SK-N-SH (cell line): ENCODE measurements at regions not wholly inside any gene's neighbourhood (a gene's known extent, or its start where the extent isn't known, plus 50 kb on each side); places are given as distances from the start of the nearest gene placed in this dataset.

Experiments
- CTCF ChIA-PET: fragments of 300-600, 350-600 bp; formaldehyde crosslinking; extraction: SDS; loops from one replicate; lab custom pipeline; 2021; lab: Yijun Ruan, JAX
- POLR2A ChIA-PET: fragments of 350-600 bp; sonication (Branson Sonifier 250); formaldehyde crosslinking; extraction: SDS; loops from one replicate; lab custom pipeline; 2020; ENCODE audit warnings: antibody characterized with exemption, inconsistent platforms; lab: Yijun Ruan, JAX
- DNase-seq: peaks from one replicate; pipeline ENCODE4 v3.0.0; 2012
- H2AFZ ChIP-seq: fragments of 200-600 bp; sonication (generic); 2 replicates; pipeline ENCODE4 v1.8.1; 2016; ENCODE audit warnings: antibody characterized with exemption, mild to moderate bottlenecking, low read depth
- H3F3A ChIP-seq: fragments of 200-600 bp; sonication (generic); replicated peaks from 2 replicates; pipeline ENCODE3; 2016; ENCODE audit warnings: antibody characterized with exemption, mild to moderate bottlenecking; ENCODE audit not compliant: insufficient read depth
- H3K27ac ChIP-seq, 2 experiments: fragments of 200-500 bp in 1 of 2; fragments of 200-600 bp in 1 of 2; sonication (Bioruptor generic) in 1 of 2; sonication (generic), shearing (Covaris generic) in 1 of 2; 2 replicates each; pipeline versions ENCODE4 v1.5.1 to v1.6.1; 2014 to 2016; ENCODE audit warnings: low read depth in 2 of 2, inconsistent platforms in 1 of 2, low read length in 1 of 2, mild to moderate bottlenecking in 1 of 2, mixed read lengths in 1 of 2
- H3K27me3 ChIP-seq: fragments of 200-600 bp; sonication (generic), shearing (Covaris generic); 2 replicates; pipeline ENCODE4 v1.6.1; 2016; ENCODE audit warnings: mixed run types; ENCODE audit not compliant: insufficient read depth
- H3K36me3 ChIP-seq, 2 experiments: fragments of 200-500 bp in 1 of 2; fragments of 200-600 bp in 1 of 2; sonication (Bioruptor generic) in 1 of 2; sonication (generic) in 1 of 2; replicated peaks in 1 of 2; 2 replicates each; pipeline versions ENCODE3 to v1.5.1; 2014 to 2016; ENCODE audit warnings: low read length in 1 of 2, mild to moderate bottlenecking in 1 of 2; ENCODE audit not compliant: insufficient read depth in 2 of 2, control insufficient read depth in 1 of 2
- H3K4me1 ChIP-seq, 2 experiments: fragments of 200-500 bp in 1 of 2; fragments of 200-600 bp in 1 of 2; sonication (Bioruptor generic) in 1 of 2; sonication (generic), shearing (Covaris generic) in 1 of 2; 2 replicates each; pipeline versions ENCODE4 v1.5.1 to v1.6.1; 2014 to 2016; ENCODE audit warnings: low read depth in 1 of 2, low read length in 1 of 2, mixed run types in 1 of 2; ENCODE audit not compliant: insufficient read depth in 2 of 2, control insufficient read depth in 1 of 2
- H3K4me2 ChIP-seq: fragments of 200-600 bp; sonication (generic), shearing (Covaris generic); 2 replicates; pipeline ENCODE4 v1.6.1; 2017; ENCODE audit warnings: mixed run types
- H3K4me3 ChIP-seq, 2 experiments: fragments of 200-500 bp in 1 of 2; fragments of 200-600 bp in 1 of 2; sonication (Bioruptor generic) in 1 of 2; sonication (generic), shearing (Covaris generic) in 1 of 2; 2 replicates each; pipeline versions ENCODE4 v1.5.1 to v1.8.1; 2014 to 2016; ENCODE audit warnings: low read depth in 2 of 2, inconsistent platforms in 1 of 2, low read length in 1 of 2, mild to moderate bottlenecking in 1 of 2, mixed read lengths in 1 of 2, moderate library complexity in 1 of 2
- H3K79me2 ChIP-seq: fragments of 200-600 bp; sonication (generic); 2 replicates; pipeline ENCODE4 v1.8.1; 2017; ENCODE audit warnings: mild to moderate bottlenecking; ENCODE audit not compliant: insufficient read depth
- H3K9ac ChIP-seq: fragments of 200-600 bp; sonication (generic); 2 replicates; pipeline ENCODE4 v1.6.1; 2017; ENCODE audit warnings: mixed run types
- H3K9me2 ChIP-seq: fragments of 200-600 bp; sonication (generic); 2 replicates; pipeline ENCODE4 v1.6.1; 2017; ENCODE audit warnings: mixed run types
- H3K9me3 ChIP-seq: fragments of 200-600 bp; sonication (generic); 2 replicates; pipeline ENCODE4 v1.6.1; 2017; ENCODE audit warnings: mixed run types, mild to moderate bottlenecking, moderate library complexity
- H4K20me1 ChIP-seq: fragments of 200-600 bp; sonication (generic); 2 replicates; pipeline ENCODE4 v1.6.1; 2017; ENCODE audit warnings: mild to moderate bottlenecking, mixed run types; ENCODE audit not compliant: insufficient read depth
- CHD2 ChIP-seq: fragments of 150-350 bp; IDR thresholded peaks from 2 replicates; pipeline ENCODE4 v1.6.1; 2018; ENCODE audit warnings: low read length; ENCODE audit not compliant: partially characterized antibody
- CTCF ChIP-seq: fragments of 200-600 bp; sonication (generic); IDR thresholded peaks from 2 replicates; pipeline ENCODE4 v1.6.1; 2017; ENCODE audit warnings: antibody characterized with exemption, mild to moderate bottlenecking, moderate library complexity
- EZH2phosphoT487 ChIP-seq: fragments of 200-600 bp; sonication (generic); IDR thresholded peaks from 2 replicates; pipeline ENCODE4 v1.6.1; 2017; ENCODE audit warnings: low read depth, mixed run types, mild to moderate bottlenecking, antibody characterized with exemption, moderate library complexity, borderline replicate concordance
- FOSL2 ChIP-seq: IDR thresholded peaks from 2 replicates; pipeline ENCODE4 v1.4.0; 2012; ENCODE audit warnings: low read depth, mild to moderate bottlenecking, moderate library complexity, borderline replicate concordance
- FOXJ3 ChIP-seq: sonication (generic); formaldehyde crosslinking; IDR thresholded peaks from 2 replicates; pipeline ENCODE4 v1.5.1; 2020; ENCODE audit warnings: mild to moderate bottlenecking, missing genetic modification reagents
- GATA2 ChIP-seq: sonication (generic); formaldehyde crosslinking; IDR thresholded peaks from 2 replicates; pipeline ENCODE4 v1.5.0; 2020; ENCODE audit warnings: mild to moderate bottlenecking, missing genetic modification reagents
- NFIC ChIP-seq: IDR thresholded peaks from 2 replicates; pipeline ENCODE4 v1.4.0; 2012; ENCODE audit warnings: borderline replicate concordance
- NRF1 ChIP-seq: IDR thresholded peaks from 2 replicates; pipeline ENCODE4 v1.6.1; 2012; ENCODE audit warnings: low read depth, mild to moderate bottlenecking, low read length
- POLR2AphosphoS5 ChIP-seq: IDR thresholded peaks from 2 replicates; pipeline ENCODE4 v1.6.1; 2012; ENCODE audit warnings: low read depth, low read length
- RCOR1 ChIP-seq: fragments of 150-350 bp; IDR thresholded peaks from 2 replicates; pipeline ENCODE4 v1.6.1; 2017; ENCODE audit warnings: antibody characterized with exemption, low read length
- REST ChIP-seq: IDR thresholded peaks from 2 replicates; pipeline ENCODE4 v1.6.1; 2012; ENCODE audit warnings: mild to moderate bottlenecking, low read depth, low read length, moderate library complexity
- RFX5 ChIP-seq: IDR thresholded peaks from 2 replicates; pipeline ENCODE4 v1.6.1; 2012; ENCODE audit warnings: mild to moderate bottlenecking, improper control_type of control experiment, low read length
- RXRA ChIP-seq: IDR thresholded peaks from 2 replicates; pipeline ENCODE4 v1.4.0; 2012; ENCODE audit warnings: low read depth, mild to moderate bottlenecking, borderline replicate concordance
- SIN3A ChIP-seq: IDR thresholded peaks from 2 replicates; pipeline ENCODE4 v1.6.1; 2012; ENCODE audit warnings: low read depth, mild to moderate bottlenecking, low read length, moderate library complexity, borderline replicate concordance
- SMC3 ChIP-seq: IDR thresholded peaks from 2 replicates; pipeline ENCODE4 v1.6.1; 2012; ENCODE audit warnings: low read depth, low read length, improper control_type of control experiment
- TCF12 ChIP-seq: IDR thresholded peaks from 2 replicates; pipeline ENCODE4 v1.4.0; 2012
- ZBTB33 ChIP-seq: IDR thresholded peaks from 2 replicates; pipeline ENCODE4 v1.4.0; 2012; ENCODE audit warnings: low read depth, borderline replicate concordance
- WGBS: methylation state at CpG from one replicate; pipeline ENCODE4 v1.1.6; 2017; ENCODE audit warnings: low lambda C conversion rate; 5-methylcytosine and 5-hydroxymethylcytosine counted together

GRCh38 chr3:128554100-128554464 is 61.1 kb upstream of the GATA2 start:
- no peak overlapping the region for H3K4me2 ChIP-seq
- ChIA-PET POLR2A (interaction anchor here (0.7 kb wide), 1 partner anchor 181 kb away, joined by 3 read pairs; no protein-coding TSS in a partner anchor), CTCF (interaction anchor here (0.6 to 0.8 kb wide), 2 partner anchors 21 to 30 kb away, joined by 3 to 4 read pairs; no protein-coding TSS in a partner anchor)
- no peaks in the 10 kb centered on the region for H3K79me2 ChIP-seq
- no peak overlapping the region for H3K27ac ChIP-seq
- peaks cover 6% of the 10 kb centered on the region for H3F3A ChIP-seq
- H3K9me2 ChIP-seq, result no peaks in the 10 kb centered on the region
- DNase-seq, result no peak
- no peaks in the 10 kb centered on the region for H4K20me1 ChIP-seq
- peaks cover 6 to 19% of the 10 kb centered on the region in 2 experiments; a peak in 2 of 4 replicates for H3K4me1 ChIP-seq
- H3K9me3 ChIP-seq, result no peaks in the 10 kb centered on the region
- WGBS, result 93% methylated on average over 3 of the region's 4 CpGs
- no peak overlapping the region for H3K9ac ChIP-seq
- H3K27me3 ChIP-seq, result no peaks in the 10 kb centered on the region
- H3K36me3 ChIP-seq, result no peaks in the 10 kb centered on the region
- H3K4me3 ChIP-seq, result no peak overlapping the region
- H2AFZ ChIP-seq, result no peak overlapping the region
- TF ChIP-seq NFIC (0 out of 2 replicates have a peak, but pooled peaks have one; percentile 16), ZBTB33 (0 out of 2 replicates have a peak, but pooled peaks have one; percentile 10), GATA2 (no peak)

GRCh38 chr3:128553560-128553959 is 60.6 kb upstream of the GATA2 start:
- H3F3A ChIP-seq, result peaks cover 6% of the 10 kb centered on the region
- ChIA-PET CTCF (interaction anchor here (0.8 kb wide), 1 partner anchor 31 kb away, joined by 4 read pairs; no protein-coding TSS in a partner anchor), POLR2A (no interaction called here)
- H3K79me2 ChIP-seq, result no peaks in the 10 kb centered on the region
- no peak overlapping the region for H3K9ac ChIP-seq
- peaks cover 10 to 24% of the 10 kb centered on the region in 2 experiments; a peak in 3 of 4 replicates for H3K4me1 ChIP-seq
- H3K4me2 ChIP-seq, result no peak overlapping the region
- DNase-seq, result no peak
- no peaks in the 10 kb centered on the region for H3K36me3 ChIP-seq
- no peak overlapping the region for H3K4me3 ChIP-seq
- no peaks in the 10 kb centered on the region for H3K9me3 ChIP-seq
- H3K27me3 ChIP-seq, result no peaks in the 10 kb centered on the region
- no peak overlapping the region for H2AFZ ChIP-seq
- H3K27ac ChIP-seq, result no peak overlapping the region
- no peak for TF ChIP-seq POLR2AphosphoS5
- TF ChIP-seq CTCF, result no peak
- no peak for TF ChIP-seq RFX5
- no peak for TF ChIP-seq TCF12
- TF ChIP-seq CHD2, result no peak
- TF ChIP-seq RXRA, result no peak
- no peak for TF ChIP-seq REST
- TF ChIP-seq SMC3, result no peak
- no peak for TF ChIP-seq FOXJ3 (CRISPR knock-in tag)
- TF ChIP-seq EZH2phosphoT487, result no peak
- no peak for TF ChIP-seq FOSL2
- TF ChIP-seq NRF1, result no peak
- TF ChIP-seq RCOR1, result no peak
- TF ChIP-seq SIN3A, result no peak
- no peaks in the 10 kb centered on the region for H4K20me1 ChIP-seq
- H3K9me2 ChIP-seq, result no peaks in the 10 kb centered on the region
- WGBS, result 87% methylated on average over 5 of the region's 5 CpGs
